CD4-positive, alpha-beta memory T cell (primary cell): ENCODE measurements at regions not wholly inside any gene's neighbourhood (a gene's known extent, or its start where the extent isn't known, plus 50 kb on each side); places are given as distances from the start of the nearest gene placed in this dataset.
A peak's percentile ranks its signal among the peaks of the same experiment; 100 is the strongest.

Experiments used
- CTCF ChIA-PET: fragments of 350-600 bp; sonication (Branson Sonifier 250); formaldehyde crosslinking; loops from one replicate; lab custom pipeline; 2021; ENCODE audit warnings: inconsistent platforms; ENCODE audit not compliant: partially characterized antibody; lab: Charles Lee
- POLR2A ChIA-PET: fragments of 350-600 bp; sonication (Branson Sonifier 250); formaldehyde crosslinking; loops from one replicate; lab custom pipeline; 2021; ENCODE audit not compliant: partially characterized antibody; lab: Charles Lee
- DNase-seq, 5 donors: peaks; one replicate each; pipeline versions ENCODE4 v3.0.0 to v3.0.0-alpha.2; 2020 to 2022; ENCODE audit warnings: mixed read lengths in 1 of 5
- H3K27ac ChIP-seq: one replicate; pipeline ENCODE4 v1.7.0; 2013; ENCODE audit warnings: low read depth, low read length
- H3K27me3 ChIP-seq: 2 replicates; pipeline ENCODE4 v1.7.0; 2013; ENCODE audit warnings: mild to moderate bottlenecking, low read length, moderate library complexity; ENCODE audit not compliant: insufficient read depth
- H3K36me3 ChIP-seq: 2 replicates; pipeline ENCODE4 v1.7.0; 2013; ENCODE audit warnings: mild to moderate bottlenecking, low read length, moderate library complexity; ENCODE audit not compliant: insufficient read depth
- H3K4me1 ChIP-seq: 2 replicates; pipeline ENCODE4 v1.7.0; 2013; ENCODE audit warnings: mild to moderate bottlenecking, low read length, moderate library complexity; ENCODE audit not compliant: insufficient read depth
- H3K4me3 ChIP-seq, 2 donors: one replicate each; pipeline ENCODE4 v1.7.0; 2013; ENCODE audit warnings: low read length in 2 of 2, mild to moderate bottlenecking in 1 of 2
- H3K9me3 ChIP-seq, 2 donors: one replicate each; pipeline ENCODE4 v1.7.0; 2013; ENCODE audit warnings: low read length in 2 of 2, control low read depth in 1 of 2; ENCODE audit not compliant: control insufficient read depth in 1 of 2
- H3K27ac Mint-ChIP-seq, 7 donors: one replicate each; pipeline ENCODE4 v1.8.0; 2020 to 2021; ENCODE audit warnings: mixed read lengths in 7 of 7, mild to moderate bottlenecking in 6 of 7, inconsistent platforms in 3 of 7, moderate library complexity in 3 of 7
- H3K27me3 Mint-ChIP-seq, 2 donors: one replicate each; pipeline ENCODE4 v1.8.0; 2020 to 2021; ENCODE audit warnings: mixed read lengths in 2 of 2
- H3K36me3 Mint-ChIP-seq, 2 donors: one replicate each; pipeline ENCODE4 v1.8.0; 2020 to 2021; ENCODE audit warnings: mixed read lengths in 2 of 2, inconsistent platforms in 1 of 2, mild to moderate bottlenecking in 1 of 2
- H3K4me1 Mint-ChIP-seq, 4 donors: one replicate each; pipeline ENCODE4 v1.8.0; 2020 to 2021; ENCODE audit warnings: mixed read lengths in 4 of 4, mild to moderate bottlenecking in 1 of 4
- H3K4me3 Mint-ChIP-seq, 8 donors: one replicate each; pipeline ENCODE4 v1.8.0; 2020 to 2021; ENCODE audit warnings: mixed read lengths in 8 of 8, mild to moderate bottlenecking in 7 of 8, moderate library complexity in 6 of 8, inconsistent platforms in 3 of 8
- H3K9me3 Mint-ChIP-seq, 8 donors: one replicate each; pipeline ENCODE4 v1.8.0; 2020 to 2021; ENCODE audit warnings: mixed read lengths in 8 of 8, mild to moderate bottlenecking in 5 of 8, inconsistent platforms in 3 of 8, moderate library complexity in 1 of 8
- intact Hi-C: fragments of 100-400 bp; cut with micrococcal nuclease; formaldehyde crosslinking; loops from one replicate; pipeline ENCODE4 v1.15.1; 2023

DNA sequence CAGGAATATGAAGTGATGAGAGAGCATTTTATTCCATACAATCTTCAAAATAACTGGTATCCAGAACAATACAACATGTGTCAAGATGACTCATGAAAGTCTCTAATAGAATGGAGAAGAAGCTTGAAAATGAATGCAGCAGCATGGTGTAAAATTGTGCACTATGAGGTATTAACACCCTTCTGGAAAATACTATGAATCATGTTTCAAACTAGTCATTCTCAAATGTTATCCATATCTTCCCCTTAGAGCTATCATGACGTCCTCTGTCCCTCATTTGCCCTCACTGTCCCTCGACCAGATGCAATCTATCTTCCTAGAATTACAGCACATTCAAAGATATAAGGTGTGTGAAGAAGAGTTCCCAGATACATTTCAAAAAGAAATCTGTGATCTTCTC is 198.2 kb downstream of the NECTIN3 start:
- no peak overlapping the region for H3K27ac ChIP-seq
- H3K36me3 ChIP-seq, result no peaks in the 10 kb centered on the region
- no peak for DNase-seq
- ChIA-PET POLR2A (interaction anchor here (0.7 kb wide), 1 partner anchor 17 kb away, joined by 3 read pairs; no protein-coding TSS in a partner anchor), CTCF (no interaction called here)
- Mint-ChIP-seq H3K4me1 (no peaks in the 10 kb centered on the region), H3K36me3 (no peaks in the 10 kb centered on the region), H3K9me3 (peaks cover 0 to 4% (median 2%) of the 10 kb centered on the region in 8 donors), H3K27me3 (no peaks in the 10 kb centered on the region), H3K27ac (no peak overlapping the region), H3K4me3 (no peak overlapping the region)
- intact Hi-C loops, result no loop called here
- H3K27me3 ChIP-seq, result no peaks in the 10 kb centered on the region
- no peak overlapping the region for H3K4me3 ChIP-seq
- H3K4me1 ChIP-seq, result no peaks in the 10 kb centered on the region
- peaks cover 0 to 4% of the 10 kb centered on the region in 2 donors for H3K9me3 ChIP-seq

- H3K9me3 Mint-ChIP-seq, result no peaks in the 10 kb centered on the region
- peaks cover 0 to 1% of the 10 kb centered on the region in 2 donors for H3K27me3 Mint-ChIP-seq
- ChIA-PET POLR2A (no interaction called here), CTCF (interaction anchor here (1.0 to 1.4 kb wide), 3 partner anchors 59 to 66 kb away, joined by 3 to 5 read pairs (median 3); no protein-coding TSS in a partner anchor)
- no peak for DNase-seq
- H3K36me3 ChIP-seq, result no peaks in the 10 kb centered on the region
- H3K27ac ChIP-seq, result no peak overlapping the region
- H3K27ac Mint-ChIP-seq, result no peak overlapping the region
- no peak overlapping the region for H3K4me3 ChIP-seq
- H3K4me1 ChIP-seq, result no peaks in the 10 kb centered on the region
- no peaks in the 10 kb centered on the region for H3K27me3 ChIP-seq
- no peaks in the 10 kb centered on the region for H3K36me3 Mint-ChIP-seq
- intact Hi-C loops, result no loop called here
- peaks cover 8 to 10% (median 9%) of the 10 kb centered on the region in 4 donors for H3K4me1 Mint-ChIP-seq
- no peaks in the 10 kb centered on the region for H3K9me3 ChIP-seq
- no peak overlapping the region for H3K4me3 Mint-ChIP-seq
Observed at GRCh38 chr3:111277226-111277625, 205.6 kb downstream of the NECTIN3 start.

GRCh38 chr3:111278959-111279358 is 207.3 kb downstream of the NECTIN3 start:
- H3K27ac Mint-ChIP-seq, result no peak overlapping the region
- peak in 1 of 5 donors; percentile 8 for DNase-seq
- H3K4me3 Mint-ChIP-seq, result no peak overlapping the region
- no peaks in the 10 kb centered on the region for H3K36me3 Mint-ChIP-seq
- Histone ChIP-seq H3K4me1 (no peaks in the 10 kb centered on the region), H3K36me3 (no peaks in the 10 kb centered on the region), H3K4me3 (no peak overlapping the region), H3K27me3 (no peaks in the 10 kb centered on the region), H3K9me3 (no peaks in the 10 kb centered on the region), H3K27ac (no peak overlapping the region)
- CTCF ChIA-PET, result no interaction called here
- H3K27me3 Mint-ChIP-seq, result peaks cover 0 to 1% of the 10 kb centered on the region in 2 donors
- intact Hi-C loops, result no loop called here
- no peaks in the 10 kb centered on the region for H3K9me3 Mint-ChIP-seq
- POLR2A ChIA-PET, result no interaction called here
- H3K4me1 Mint-ChIP-seq, result peaks cover 8 to 10% (median 9%) of the 10 kb centered on the region in 4 donors

- no peak for DNase-seq
- intact Hi-C loops, result no loop called here
- Histone ChIP-seq H3K4me3 (no peak overlapping the region), H3K9me3 (no peaks in the 10 kb centered on the region), H3K27me3 (no peaks in the 10 kb centered on the region), H3K27ac (no peak overlapping the region), H3K36me3 (no peaks in the 10 kb centered on the region), H3K4me1 (no peaks in the 10 kb centered on the region)
- ChIA-PET POLR2A (no interaction called here), CTCF (no interaction called here)
- peak overlapping the region in 1 of 7 donors; percentile 39 for H3K27ac Mint-ChIP-seq
- H3K27me3 Mint-ChIP-seq, result peaks cover 0 to 1% of the 10 kb centered on the region in 2 donors
- H3K36me3 Mint-ChIP-seq, result no peaks in the 10 kb centered on the region
- peaks cover 1 to 15% (median 9%) of the 10 kb centered on the region in 4 donors for H3K4me1 Mint-ChIP-seq
- H3K4me3 Mint-ChIP-seq, result peak overlapping the region in 2 of 8 donors; percentile 1
- H3K9me3 Mint-ChIP-seq, result no peaks in the 10 kb centered on the region
Observed at GRCh38 chr3:111282024-111282423, 210.4 kb downstream of the NECTIN3 start.

- Histone ChIP-seq H3K4me3 (no peak overlapping the region), H3K27me3 (no peaks in the 10 kb centered on the region), H3K9me3 (no peaks in the 10 kb centered on the region), H3K27ac (no peak overlapping the region), H3K36me3 (no peaks in the 10 kb centered on the region), H3K4me1 (no peaks in the 10 kb centered on the region)
- no peak overlapping the region for H3K4me3 Mint-ChIP-seq
- intact Hi-C loops, result no loop called here
- ChIA-PET POLR2A (interaction anchor here (0.7 kb wide), 1 partner anchor 182 kb away, joined by 3 read pairs; no protein-coding TSS in a partner anchor), CTCF (no interaction called here)
- no peaks in the 10 kb centered on the region for H3K36me3 Mint-ChIP-seq
- DNase-seq, result no peak
- no peaks in the 10 kb centered on the region for H3K9me3 Mint-ChIP-seq
- H3K27ac Mint-ChIP-seq, result no peak overlapping the region
- peaks cover 0 to 11% (median 7%) of the 10 kb centered on the region in 4 donors for H3K4me1 Mint-ChIP-seq
- H3K27me3 Mint-ChIP-seq, result peaks cover 0 to 1% of the 10 kb centered on the region in 2 donors
Observed at GRCh38 chr3:111283165-111283564, 211.5 kb downstream of the NECTIN3 start.

- Mint-ChIP-seq H3K9me3 (no peaks in the 10 kb centered on the region), H3K27me3 (peaks cover 0 to 1% of the 10 kb centered on the region in 2 donors), H3K27ac (no peak overlapping the region), H3K4me1 (peaks cover 0 to 11% (median 7%) of the 10 kb centered on the region in 4 donors), H3K36me3 (no peaks in the 10 kb centered on the region), H3K4me3 (no peak overlapping the region)
- H3K9me3 ChIP-seq, result no peaks in the 10 kb centered on the region
- H3K27me3 ChIP-seq, result no peaks in the 10 kb centered on the region
- CTCF ChIA-PET, result no interaction called here
- no peak overlapping the region for H3K4me3 ChIP-seq
- POLR2A ChIA-PET, result interaction anchor here (0.6 kb wide), 1 partner anchor 168 kb away, joined by 3 read pairs; no protein-coding TSS in a partner anchor
- DNase-seq, result no peak
- no peak overlapping the region for H3K27ac ChIP-seq
- H3K36me3 ChIP-seq, result no peaks in the 10 kb centered on the region
- no peaks in the 10 kb centered on the region for H3K4me1 ChIP-seq
- intact Hi-C loops, result no loop called here
Observed at GRCh38 chr3:111284503-111285183, 213.0 kb downstream of the NECTIN3 start.

DNA sequence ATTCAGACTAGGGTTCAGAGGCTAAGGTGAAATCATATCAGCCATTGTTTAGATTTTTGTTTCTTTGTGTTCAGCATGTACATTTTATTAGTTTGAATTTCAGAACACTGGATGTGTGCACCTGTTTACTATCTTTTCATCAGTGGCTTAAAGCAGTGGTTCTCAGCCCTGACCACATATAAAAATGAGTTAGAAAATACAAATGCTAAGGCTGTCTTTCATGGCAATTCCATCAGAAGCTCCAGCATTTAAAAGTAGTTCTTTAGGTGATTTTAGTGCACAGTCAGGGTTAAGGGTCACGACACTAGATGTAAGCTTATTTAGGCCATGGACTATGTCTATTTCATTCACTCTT is 213.5 kb downstream of the NECTIN3 start:
- CTCF ChIA-PET, result no interaction called here
- no peak overlapping the region for H3K27ac ChIP-seq

More for the DNA sequence above, 213.5 kb downstream of the NECTIN3 start:
- Histone ChIP-seq H3K4me1 (no peaks in the 10 kb centered on the region), H3K4me3 (no peak overlapping the region), H3K9me3 (no peaks in the 10 kb centered on the region), H3K36me3 (no peaks in the 10 kb centered on the region), H3K27me3 (no peaks in the 10 kb centered on the region)
- Mint-ChIP-seq H3K27me3 (no peaks in the 10 kb centered on the region), H3K27ac (no peak overlapping the region), H3K4me1 (peaks cover 0 to 11% (median 7%) of the 10 kb centered on the region in 4 donors), H3K9me3 (no peaks in the 10 kb centered on the region), H3K4me3 (no peak overlapping the region), H3K36me3 (no peaks in the 10 kb centered on the region)
- POLR2A ChIA-PET, result no interaction called here
- no peak for DNase-seq
- intact Hi-C loops, result no loop called here
